Naive thymus-derived CD8-positive, alpha-beta T cell (primary cell): ENCODE measurements at regions not wholly inside any gene's neighbourhood (a gene's known extent, or its start where the extent isn't known, plus 50 kb on each side); places are given as distances from the start of the nearest gene placed in this dataset.

ENCODE experiments used
- ATAC-seq, 2 donors: fragments of 150-1000 bp; cut with Tn5 transposase in 1 of 2; sonication (Bioruptor Pico), chemical (Tn5 transposase) in 1 of 2; 1 replicate in 1 of 2; 2 replicates in 1 of 2; pipeline ENCODE4 v1.10.0; 2021; ENCODE audit warnings: mild to moderate bottlenecking in 2 of 2, moderate library complexity in 2 of 2
- POLR2A ChIA-PET: fragments of 350-600 bp; sonication (Branson Sonifier 250); formaldehyde crosslinking; loops from one replicate; lab custom pipeline; 2021; ENCODE audit warnings: antibody characterized with exemption; lab: Charles Lee
- DNase-seq, 10 donors: peaks; one replicate each; pipeline versions ENCODE4 v3.0.0 to v3.0.0-alpha.2; 2020 to 2022
- H3K27ac Mint-ChIP-seq, 10 donors: one replicate each; pipeline ENCODE4 v1.8.0; 2020 to 2022; ENCODE audit warnings: mild to moderate bottlenecking in 10 of 10, mixed read lengths in 10 of 10, moderate library complexity in 4 of 10, inconsistent platforms in 1 of 10
- H3K27me3 Mint-ChIP-seq, 5 donors: one replicate each; pipeline ENCODE4 v1.8.0; 2021 to 2022; ENCODE audit warnings: mixed read lengths in 5 of 5
- H3K36me3 Mint-ChIP-seq, 3 donors: one replicate each; pipeline ENCODE4 v1.8.0; 2020 to 2022; ENCODE audit warnings: mixed read lengths in 3 of 3, mild to moderate bottlenecking in 2 of 3, inconsistent platforms in 1 of 3
- H3K4me1 Mint-ChIP-seq, 4 donors: one replicate each; pipeline ENCODE4 v1.8.0; 2021 to 2022; ENCODE audit warnings: mixed read lengths in 4 of 4
- H3K4me3 Mint-ChIP-seq, 10 donors: one replicate each; pipeline ENCODE4 v1.8.0; 2020 to 2022; ENCODE audit warnings: mild to moderate bottlenecking in 10 of 10, mixed read lengths in 10 of 10, moderate library complexity in 6 of 10, inconsistent platforms in 1 of 10
- H3K9me3 Mint-ChIP-seq, 9 donors: one replicate each; pipeline ENCODE4 v1.8.0; 2020 to 2022; ENCODE audit warnings: mixed read lengths in 9 of 9, mild to moderate bottlenecking in 3 of 9, inconsistent platforms in 1 of 9, moderate library complexity in 1 of 9

DNA sequence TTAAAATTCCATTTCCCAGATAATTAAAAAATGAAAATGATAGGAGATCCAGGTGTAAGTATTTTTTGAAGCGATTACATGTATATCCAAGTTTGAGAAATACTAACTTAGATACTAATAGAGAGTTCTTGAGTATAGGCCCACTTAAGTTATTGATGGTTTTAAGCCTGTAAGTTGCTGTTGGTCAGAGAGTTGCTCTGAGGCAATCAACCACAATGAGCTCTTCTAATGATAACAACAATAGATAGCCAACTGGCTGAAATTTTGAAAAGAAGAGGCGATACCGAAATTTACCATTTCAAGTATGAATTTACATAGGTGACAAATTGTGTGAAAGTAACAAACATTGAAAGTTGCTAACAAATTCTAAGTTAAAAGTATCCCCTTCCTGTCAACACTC, 209.5 kb downstream of the MANEA start:
- Mint-ChIP-seq H3K4me3 (no peak overlapping the region), H3K27ac (no peak overlapping the region), H3K4me1 (no peaks in the 10 kb centered on the region), H3K36me3 (no peaks in the 10 kb centered on the region), H3K27me3 (no peaks in the 10 kb centered on the region), H3K9me3 (peaks cover 0 to 1% (median 0%) of the 10 kb centered on the region in 9 donors)
- DNase-seq (no peak), ATAC-seq (no peak)
- POLR2A ChIA-PET: no interaction called here

DNA sequence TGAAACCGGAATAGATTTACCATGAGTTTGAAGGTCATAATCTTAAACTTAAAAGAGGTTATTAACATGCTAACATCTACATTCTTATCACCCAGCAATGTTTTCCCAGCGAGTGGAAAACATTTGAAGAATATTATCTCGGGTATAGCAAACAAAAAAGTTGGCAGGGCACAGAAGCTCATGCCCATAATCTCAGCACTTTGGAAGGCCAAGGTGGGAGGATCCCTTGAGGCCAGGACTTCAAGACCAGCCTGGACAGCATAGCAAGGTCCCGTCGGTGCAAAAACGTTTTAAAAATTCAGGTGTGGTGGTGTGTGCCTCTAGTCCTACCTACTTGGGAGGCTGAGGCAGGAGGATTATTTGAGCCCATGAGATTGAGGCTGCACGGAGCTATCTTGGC, 213.5 kb downstream of the MANEA start:
- H3K27me3 Mint-ChIP-seq: no peaks in the 10 kb centered on the region
- H3K4me1 Mint-ChIP-seq: no peaks in the 10 kb centered on the region
- no peaks in the 10 kb centered on the region for H3K36me3 Mint-ChIP-seq
- peak overlapping the region in 1 of 10 donors; percentile 77 for H3K27ac Mint-ChIP-seq
- H3K4me3 Mint-ChIP-seq: no peak overlapping the region
- DNase-seq: no peak
- POLR2A ChIA-PET: no interaction called here
- H3K9me3 Mint-ChIP-seq: peaks cover 0 to 27% (median 5%) of the 10 kb centered on the region in 9 donors
- no peak for ATAC-seq

DNA sequence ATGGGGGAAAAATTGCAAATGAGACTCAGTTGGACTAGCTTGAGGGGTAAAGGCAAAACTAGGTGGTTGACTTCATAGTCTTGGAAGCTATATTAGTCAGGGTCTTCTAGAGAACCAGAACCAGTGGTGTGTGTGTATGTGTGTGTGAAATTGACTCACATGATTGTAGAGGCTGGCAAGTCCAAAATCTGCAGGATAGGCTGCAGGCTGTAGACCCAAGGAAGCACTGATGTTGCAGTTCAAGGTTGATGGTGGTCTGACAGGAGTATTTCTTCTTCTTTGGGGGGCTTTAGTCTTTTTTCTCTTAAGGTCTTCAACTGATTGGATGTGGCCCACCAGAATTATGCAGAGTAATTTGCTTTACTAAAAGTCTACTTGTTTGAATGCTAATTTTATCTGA, 217.4 kb downstream of the MANEA start:
- POLR2A ChIA-PET: no interaction called here
- no peak for DNase-seq
- ATAC-seq: no peak
- Mint-ChIP-seq H3K4me1 (no peaks in the 10 kb centered on the region), H3K4me3 (no peak overlapping the region), H3K9me3 (peaks cover 0 to 28% (median 5%) of the 10 kb centered on the region in 9 donors), H3K27ac (no peak overlapping the region), H3K36me3 (no peaks in the 10 kb centered on the region), H3K27me3 (no peaks in the 10 kb centered on the region)

DNA sequence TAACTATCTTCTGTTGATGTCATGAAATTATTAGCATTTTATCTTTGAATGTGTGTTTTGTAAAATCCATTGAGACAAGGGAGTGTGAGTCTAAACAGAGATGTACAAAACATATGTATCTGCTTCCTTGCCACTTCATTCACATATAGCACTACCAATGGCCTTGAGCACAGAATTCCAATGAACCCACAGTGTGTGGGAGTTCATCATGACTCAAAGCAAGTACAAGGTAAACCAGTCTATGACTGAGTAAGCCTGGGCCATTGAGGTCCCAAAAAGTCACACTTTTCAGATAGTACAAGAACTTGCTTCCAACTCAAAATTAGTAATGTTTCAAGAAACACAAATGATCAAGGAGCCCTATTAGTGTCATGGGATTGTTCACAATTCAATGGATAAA, 218.6 kb downstream of the MANEA start:
- Mint-ChIP-seq H3K4me3 (no peak overlapping the region), H3K27ac (no peak overlapping the region), H3K27me3 (no peaks in the 10 kb centered on the region), H3K9me3 (peaks cover 0 to 28% (median 5%) of the 10 kb centered on the region in 9 donors), H3K4me1 (no peaks in the 10 kb centered on the region), H3K36me3 (no peaks in the 10 kb centered on the region)
- POLR2A ChIA-PET: no interaction called here
- DNase-seq (no peak), ATAC-seq (no peak)

DNA sequence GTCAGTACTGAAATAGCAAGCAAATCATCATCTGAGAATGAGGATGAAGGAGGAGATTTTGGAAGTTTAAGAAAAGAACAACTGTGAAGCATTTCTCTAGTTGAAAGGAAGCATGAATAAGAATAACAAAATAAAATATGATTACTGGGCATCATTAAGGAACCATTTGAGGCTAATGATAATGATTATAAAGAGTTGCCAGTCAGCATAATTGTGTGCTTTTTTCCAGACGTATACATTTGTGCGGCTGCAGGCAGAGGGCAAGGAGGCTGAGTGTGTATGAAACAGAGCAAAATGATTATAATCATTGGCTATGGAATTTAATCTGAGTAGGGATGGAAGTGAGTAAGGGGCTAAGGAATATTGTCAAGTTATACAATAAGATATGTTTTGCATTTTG, 218.7 kb upstream of the FUT9 start:
- POLR2A ChIA-PET: no interaction called here
- H3K36me3 Mint-ChIP-seq: no peaks in the 10 kb centered on the region
- peaks cover 0 to 27% (median 5%) of the 10 kb centered on the region in 9 donors for H3K9me3 Mint-ChIP-seq
- H3K4me3 Mint-ChIP-seq: no peak overlapping the region
- H3K4me1 Mint-ChIP-seq: no peaks in the 10 kb centered on the region
- no peak overlapping the region for H3K27ac Mint-ChIP-seq
- no peaks in the 10 kb centered on the region for H3K27me3 Mint-ChIP-seq
- no peak for DNase-seq
- no peak for ATAC-seq

DNA sequence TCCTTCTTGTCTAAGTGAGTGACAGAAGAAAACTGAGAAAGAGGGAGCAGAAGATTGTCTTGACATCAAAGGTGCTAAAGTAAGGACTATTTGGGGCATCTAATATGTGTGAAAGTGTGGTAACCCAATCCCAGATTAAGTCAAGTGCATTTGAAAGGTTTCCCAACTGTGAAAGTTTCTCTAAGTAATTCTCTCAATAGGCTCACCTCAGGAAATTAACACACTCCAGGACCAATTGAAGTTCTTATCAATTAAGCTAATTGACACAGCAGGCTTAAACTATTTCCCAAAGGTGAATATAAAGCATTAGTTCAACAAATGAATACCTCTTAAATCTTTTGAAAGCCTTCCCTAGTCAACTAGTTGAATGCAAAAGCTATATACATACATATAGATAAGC, 212.8 kb upstream of the FUT9 start:
- no peaks in the 10 kb centered on the region for H3K27me3 Mint-ChIP-seq
- no peaks in the 10 kb centered on the region for H3K36me3 Mint-ChIP-seq
- POLR2A ChIA-PET: no interaction called here
- DNase-seq (no peak), ATAC-seq (no peak)
- H3K9me3 Mint-ChIP-seq: peaks cover 0 to 2% (median 0%) of the 10 kb centered on the region in 9 donors
- no peak overlapping the region for H3K27ac Mint-ChIP-seq
- H3K4me1 Mint-ChIP-seq: no peaks in the 10 kb centered on the region
- H3K4me3 Mint-ChIP-seq: no peak overlapping the region

DNA sequence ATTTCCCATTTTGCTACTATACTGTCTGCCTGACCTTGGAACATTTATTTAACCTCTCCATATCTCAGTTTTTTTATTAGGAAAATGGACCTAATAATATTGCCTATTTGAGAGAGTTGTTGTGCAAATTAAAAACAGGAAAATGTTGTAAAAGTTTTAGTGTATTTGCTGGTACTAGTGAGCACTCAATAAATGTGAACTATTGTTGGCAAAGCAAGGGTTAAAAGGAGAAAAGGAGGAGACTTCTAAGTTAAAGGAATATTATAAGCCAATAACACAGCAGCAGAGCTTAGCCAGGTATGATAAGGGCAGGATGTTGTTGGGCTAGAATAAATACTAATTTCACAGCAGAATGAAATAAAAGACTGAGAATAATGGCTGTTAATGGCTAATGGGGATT, 211.9 kb upstream of the FUT9 start:
- no peak overlapping the region for H3K4me3 Mint-ChIP-seq
- no peaks in the 10 kb centered on the region for H3K36me3 Mint-ChIP-seq
- no peak overlapping the region for H3K27ac Mint-ChIP-seq
- DNase-seq (no peak), ATAC-seq (no peak)
- H3K9me3 Mint-ChIP-seq: peaks cover 0 to 3% (median 0%) of the 10 kb centered on the region in 9 donors
- POLR2A ChIA-PET: no interaction called here
- H3K27me3 Mint-ChIP-seq: no peaks in the 10 kb centered on the region
- no peaks in the 10 kb centered on the region for H3K4me1 Mint-ChIP-seq

DNA sequence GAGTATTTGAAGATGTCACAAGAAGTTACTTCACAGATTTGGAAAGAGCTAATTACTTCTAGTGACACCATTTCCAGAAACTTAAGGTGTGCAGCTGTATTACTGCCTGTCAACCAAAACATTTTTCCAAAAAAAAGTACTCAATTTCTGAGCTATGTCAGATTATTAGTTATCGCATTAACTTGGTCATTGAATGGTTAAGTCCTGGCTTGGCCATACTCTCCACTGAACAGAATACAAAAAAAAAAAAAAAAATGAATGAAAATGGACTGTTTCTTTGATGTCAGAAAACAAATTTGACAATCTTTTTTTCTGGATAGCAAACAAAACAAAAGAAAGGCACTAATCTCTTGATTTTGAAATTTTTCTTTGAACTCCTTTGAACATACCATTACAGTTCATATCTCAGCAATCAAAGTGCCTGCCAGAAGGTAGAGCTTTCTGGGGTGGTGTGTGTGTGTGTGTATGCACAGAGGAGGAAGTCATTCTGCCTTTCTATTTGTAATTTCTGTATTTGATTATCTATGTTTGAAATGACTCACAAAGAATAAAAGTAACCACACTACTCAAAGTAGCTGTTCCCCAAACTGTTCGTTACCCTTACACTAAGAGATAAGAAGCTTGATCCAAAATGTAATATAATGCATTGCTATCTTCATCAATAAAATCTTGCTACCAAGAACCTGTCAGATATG, 210.8 kb upstream of the FUT9 start:
- H3K9me3 Mint-ChIP-seq: peaks cover 0 to 3% (median 0%) of the 10 kb centered on the region in 9 donors
- H3K36me3 Mint-ChIP-seq: no peaks in the 10 kb centered on the region
- DNase-seq: no peak
- H3K4me3 Mint-ChIP-seq: no peak overlapping the region
- ATAC-seq: no peak
- no peaks in the 10 kb centered on the region for H3K4me1 Mint-ChIP-seq
- POLR2A ChIA-PET: no interaction called here
- no peaks in the 10 kb centered on the region for H3K27me3 Mint-ChIP-seq
- no peak overlapping the region for H3K27ac Mint-ChIP-seq

DNA sequence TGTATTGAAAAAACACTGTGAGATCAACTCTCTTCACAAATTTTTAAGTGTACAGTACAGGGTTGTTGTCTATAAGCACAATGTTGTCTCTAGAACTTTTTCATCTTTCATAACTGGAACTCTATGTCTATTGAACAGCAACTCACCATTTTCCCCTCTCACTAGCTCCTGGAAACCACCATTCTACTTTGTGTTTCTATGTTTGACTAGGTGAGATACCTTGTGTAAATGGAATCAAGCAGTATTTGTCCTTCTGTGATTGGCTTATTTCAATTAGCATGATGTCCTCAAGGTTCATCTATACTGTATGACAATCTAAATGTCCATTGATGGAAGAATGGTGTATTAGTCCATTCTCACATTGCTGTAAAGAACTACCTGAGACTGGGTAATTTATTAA, 210.1 kb upstream of the FUT9 start:
- no peak overlapping the region for H3K4me3 Mint-ChIP-seq
- H3K9me3 Mint-ChIP-seq: peaks cover 0 to 3% (median 0%) of the 10 kb centered on the region in 9 donors
- H3K27ac Mint-ChIP-seq: no peak overlapping the region
- H3K27me3 Mint-ChIP-seq: no peaks in the 10 kb centered on the region
- POLR2A ChIA-PET: no interaction called here
- no peaks in the 10 kb centered on the region for H3K36me3 Mint-ChIP-seq
- no peaks in the 10 kb centered on the region for H3K4me1 Mint-ChIP-seq
- ATAC-seq (no peak), DNase-seq (no peak)

DNA sequence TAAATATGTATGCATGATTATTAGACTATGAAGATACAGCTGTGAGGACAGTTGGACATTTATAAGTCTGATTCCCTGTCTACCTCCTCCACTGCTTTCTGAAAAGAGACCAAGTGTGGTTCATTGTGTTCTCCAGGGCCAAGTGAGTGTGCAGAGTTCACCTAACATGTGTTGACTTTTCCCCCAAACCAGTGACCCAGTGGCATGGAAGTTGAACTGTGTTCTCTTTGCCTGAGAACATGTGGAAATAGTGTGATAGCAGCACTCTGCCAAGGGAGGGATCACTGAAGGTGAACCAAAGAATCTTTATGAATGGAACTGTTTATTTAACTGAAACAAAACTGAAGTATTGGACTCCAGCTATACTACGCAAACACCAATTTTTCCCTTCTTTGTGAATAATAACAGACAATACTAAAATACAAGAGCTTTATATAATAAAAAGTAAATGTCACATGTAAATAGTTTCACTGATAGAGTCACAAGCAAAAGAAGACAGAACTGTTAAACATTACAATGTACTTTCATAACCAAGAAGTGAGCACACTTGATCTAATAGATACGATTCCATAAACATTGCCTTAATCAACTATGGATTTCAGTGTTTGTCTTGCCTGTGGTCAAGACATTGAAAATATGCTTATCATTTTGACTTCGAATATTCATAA, 200.3 kb upstream of the FUT9 start:
- Mint-ChIP-seq H3K27me3 (peaks cover 0 to 4% (median 0%) of the 10 kb centered on the region in 5 donors), H3K9me3 (peaks cover 0 to 2% (median 0%) of the 10 kb centered on the region in 9 donors), H3K4me1 (no peaks in the 10 kb centered on the region), H3K36me3 (no peaks in the 10 kb centered on the region), H3K27ac (no peak overlapping the region), H3K4me3 (no peak overlapping the region)
- no peak for ATAC-seq
- no peak for DNase-seq
- POLR2A ChIA-PET: no interaction called here

DNA sequence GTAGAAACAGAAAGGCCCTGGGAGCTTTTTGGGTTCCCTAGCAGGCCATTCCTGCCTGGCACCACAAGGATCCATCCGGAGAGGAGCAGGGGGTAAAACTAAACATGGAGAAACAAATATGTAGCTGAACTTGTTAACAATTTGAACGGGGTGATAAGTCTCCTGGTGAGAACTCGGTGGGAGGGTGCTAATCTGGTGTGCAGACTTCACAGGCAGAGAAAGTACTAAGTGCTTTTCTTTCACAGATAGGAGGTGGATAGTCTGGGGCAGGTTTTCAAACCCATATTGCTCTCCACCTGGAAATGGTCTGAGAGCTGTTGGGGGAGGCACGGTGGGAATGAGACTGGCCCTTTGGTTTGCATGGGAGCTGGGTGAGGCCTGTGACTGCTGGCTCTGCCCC, 196.3 kb upstream of the FUT9 start:
- H3K27ac Mint-ChIP-seq: no peak overlapping the region
- no peaks in the 10 kb centered on the region for H3K4me1 Mint-ChIP-seq
- POLR2A ChIA-PET: no interaction called here
- H3K4me3 Mint-ChIP-seq: no peak overlapping the region
- peaks cover 0 to 4% (median 0%) of the 10 kb centered on the region in 9 donors for H3K9me3 Mint-ChIP-seq
- DNase-seq: no peak
- ATAC-seq: no peak
- no peaks in the 10 kb centered on the region for H3K36me3 Mint-ChIP-seq
- H3K27me3 Mint-ChIP-seq: peaks cover 0 to 3% (median 0%) of the 10 kb centered on the region in 5 donors

DNA sequence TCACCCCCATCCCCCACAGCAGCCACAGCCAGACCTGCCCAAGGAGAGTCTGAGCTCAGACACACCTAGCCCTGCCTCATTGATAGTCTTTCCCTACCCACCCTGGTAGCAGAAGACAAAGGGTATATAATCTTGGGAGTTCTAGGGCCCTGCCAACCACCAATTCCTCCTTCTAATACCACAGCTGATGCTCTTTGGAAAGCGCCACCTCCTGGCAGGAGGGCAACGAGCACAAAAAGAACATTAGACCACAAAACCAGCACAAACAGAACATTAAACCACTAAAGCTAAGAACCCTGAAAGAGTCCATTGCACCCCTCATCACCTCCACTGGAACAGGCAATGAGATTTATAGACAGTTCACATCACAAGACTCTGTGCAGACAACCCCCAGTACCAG, 195.8 kb upstream of the FUT9 start:
- Mint-ChIP-seq H3K27me3 (peaks cover 0 to 3% (median 0%) of the 10 kb centered on the region in 5 donors), H3K4me3 (no peak overlapping the region), H3K9me3 (peaks cover 0 to 5% (median 0%) of the 10 kb centered on the region in 9 donors), H3K36me3 (no peaks in the 10 kb centered on the region), H3K4me1 (no peaks in the 10 kb centered on the region), H3K27ac (no peak overlapping the region)
- ATAC-seq: no peak
- DNase-seq: no peak
- POLR2A ChIA-PET: no interaction called here

DNA sequence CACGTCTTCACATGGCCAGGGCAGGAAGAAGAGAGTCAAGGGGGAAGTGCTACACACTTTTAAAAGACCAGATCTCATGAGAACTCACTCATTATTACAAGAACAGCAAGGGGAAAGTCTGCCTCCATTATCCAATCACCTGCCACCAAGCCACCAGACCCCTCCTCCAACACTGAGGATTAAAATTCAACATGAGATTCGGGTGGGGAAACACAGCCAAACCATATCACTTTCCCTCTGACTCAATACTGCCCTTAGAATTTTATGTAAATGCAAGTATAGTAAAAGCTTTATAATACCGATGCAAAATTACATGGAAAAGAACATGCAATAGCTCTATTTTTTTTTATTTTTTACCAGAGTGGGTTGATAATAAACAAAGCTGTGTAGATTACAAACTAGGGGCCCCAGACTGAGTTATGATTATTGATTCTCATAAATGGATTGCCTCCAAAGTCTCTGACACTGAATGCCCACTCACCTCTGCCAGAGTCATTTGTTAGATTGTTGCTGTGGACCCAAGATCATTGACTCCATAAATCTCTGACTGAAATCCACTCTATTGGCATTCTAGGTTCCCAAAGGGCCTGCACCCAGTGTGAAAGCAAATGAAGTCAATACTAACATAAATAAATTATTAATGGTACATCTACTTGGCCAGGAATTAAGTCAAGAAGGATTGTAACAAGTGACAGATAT, 184.8 kb upstream of the FUT9 start:
- no peak overlapping the region for H3K27ac Mint-ChIP-seq
- no peaks in the 10 kb centered on the region for H3K4me1 Mint-ChIP-seq
- POLR2A ChIA-PET: no interaction called here
- no peak overlapping the region for H3K4me3 Mint-ChIP-seq
- H3K27me3 Mint-ChIP-seq: peaks cover 0 to 1% (median 0%) of the 10 kb centered on the region in 5 donors
- H3K36me3 Mint-ChIP-seq: no peaks in the 10 kb centered on the region
- DNase-seq: no peak
- ATAC-seq: no peak
- peaks cover 0 to 8% (median 0%) of the 10 kb centered on the region in 9 donors for H3K9me3 Mint-ChIP-seq
